PC-3 (cell line): ENCODE measurements at regions not wholly inside any gene's neighbourhood (a gene's known extent, or its start where the extent isn't known, plus 50 kb on each side); places are given as distances from the start of the nearest gene placed in this dataset.

Experiments used
- CTCF ChIP-seq: fragments of 300-600 bp; sonication (generic); conservative IDR thresholded peaks from 2 replicates; pipeline ENCODE4 v1.5.1; 2017; ENCODE audit warnings: antibody characterized with exemption, low read depth, mild to moderate bottlenecking, low read length
- EZH2 ChIP-seq: fragments of 300-600 bp; sonication (generic); IDR thresholded peaks from one replicate; pipeline ENCODE4 v1.6.1; 2017; ENCODE audit warnings: antibody characterized with exemption, mild to moderate bottlenecking, low read length; ENCODE audit not compliant: unreplicated experiment

GRCh38 chr21:19998453-19998852 lies 999.8 kb upstream of the NCAM2 start:
- TF ChIP-seq CTCF (no peak), EZH2 (no peak)
